HG03039 (cell line): ENCODE measurements at regions not wholly inside any gene's neighbourhood (a gene's known extent, or its start where the extent isn't known, plus 50 kb on each side); places are given as distances from the start of the nearest gene placed in this dataset.
"Not testable (repeated sequence)": the region's sequence is repeated elsewhere in the genome, so short reads cannot be mapped to it uniquely, and the experiment has no call there.

Source experiments
- ATAC-seq: cut with Tn5 transposase; IDR thresholded peaks from one replicate; pipeline ENCODE4 v1.9.1; 2021; ENCODE audit warnings: mild to moderate bottlenecking, moderate library complexity; ENCODE audit not compliant: unreplicated experiment

DNA sequence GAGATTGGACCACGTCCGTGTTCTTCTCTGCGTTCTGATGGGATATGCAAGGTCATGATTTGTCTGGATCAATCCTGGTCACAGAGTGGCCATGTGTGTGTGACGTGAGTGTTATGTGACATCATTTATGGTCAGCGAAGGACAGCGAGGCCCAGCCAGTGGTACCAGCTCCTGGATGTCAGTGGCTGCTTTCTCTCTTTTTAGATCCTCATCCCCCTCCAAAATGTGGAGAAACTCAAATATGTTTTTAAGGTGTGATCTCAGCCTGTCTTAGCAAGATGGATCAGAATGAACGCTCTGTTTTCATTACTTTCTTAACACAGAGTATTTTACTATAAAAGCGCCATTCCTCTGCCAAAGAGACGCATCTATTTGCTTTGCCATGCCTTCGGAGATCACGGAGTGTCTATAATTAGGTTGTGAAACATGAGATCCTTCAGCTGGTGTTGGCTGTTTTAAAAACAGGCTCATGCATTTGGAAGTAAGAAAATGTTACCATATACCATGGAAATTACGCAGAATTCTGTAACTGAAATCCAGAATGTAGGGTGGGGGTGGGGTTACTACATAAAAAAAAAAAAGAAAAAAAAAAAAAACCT is 245.5 kb upstream of the TCERG1L start:
- no peak for ATAC-seq

DNA sequence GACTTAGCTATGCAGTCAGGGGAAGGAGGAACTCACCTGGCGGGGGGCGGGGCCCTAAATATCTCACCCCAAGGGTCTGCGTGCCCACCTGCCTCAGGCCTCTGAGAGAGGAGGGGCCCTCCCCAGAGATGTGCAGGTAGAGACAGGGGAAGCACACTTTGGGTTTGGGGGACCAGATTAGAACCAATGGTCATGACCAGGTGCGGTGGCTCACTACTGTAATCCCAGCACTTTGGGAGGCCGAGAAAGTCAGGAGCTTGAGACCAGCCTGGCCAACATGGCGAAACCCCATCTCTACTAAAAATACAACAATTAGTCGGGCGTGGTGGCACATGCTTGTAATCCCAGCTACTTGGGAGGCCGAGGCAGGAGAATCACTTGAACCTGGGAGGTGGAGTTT is 246.4 kb upstream of the TCERG1L start:
- ATAC-seq = not testable (repeated sequence)

GRCh38 chr10:131559450-131559911 is 248.0 kb upstream of the TCERG1L start:
- no peak for ATAC-seq

DNA sequence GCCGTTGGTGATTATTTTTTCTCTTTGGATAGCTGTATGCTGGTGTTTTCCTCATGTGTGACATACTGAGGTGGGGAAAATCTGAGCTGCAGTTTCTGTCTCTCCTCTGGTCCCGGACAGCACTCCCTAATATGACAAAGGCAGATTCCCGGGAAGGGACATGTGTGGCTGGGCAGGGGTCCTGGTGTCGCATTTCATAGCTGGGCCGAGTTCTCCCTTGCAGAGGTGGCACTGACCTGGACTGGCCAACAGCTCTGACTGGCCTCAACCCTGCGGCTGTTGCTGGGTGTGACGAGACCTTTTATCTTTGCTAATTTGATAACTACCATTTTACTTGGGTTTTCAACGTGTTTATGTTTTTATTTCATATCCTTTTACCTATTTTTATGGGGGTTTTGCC is 248.6 kb upstream of the TCERG1L start:
- no peak for ATAC-seq

DNA sequence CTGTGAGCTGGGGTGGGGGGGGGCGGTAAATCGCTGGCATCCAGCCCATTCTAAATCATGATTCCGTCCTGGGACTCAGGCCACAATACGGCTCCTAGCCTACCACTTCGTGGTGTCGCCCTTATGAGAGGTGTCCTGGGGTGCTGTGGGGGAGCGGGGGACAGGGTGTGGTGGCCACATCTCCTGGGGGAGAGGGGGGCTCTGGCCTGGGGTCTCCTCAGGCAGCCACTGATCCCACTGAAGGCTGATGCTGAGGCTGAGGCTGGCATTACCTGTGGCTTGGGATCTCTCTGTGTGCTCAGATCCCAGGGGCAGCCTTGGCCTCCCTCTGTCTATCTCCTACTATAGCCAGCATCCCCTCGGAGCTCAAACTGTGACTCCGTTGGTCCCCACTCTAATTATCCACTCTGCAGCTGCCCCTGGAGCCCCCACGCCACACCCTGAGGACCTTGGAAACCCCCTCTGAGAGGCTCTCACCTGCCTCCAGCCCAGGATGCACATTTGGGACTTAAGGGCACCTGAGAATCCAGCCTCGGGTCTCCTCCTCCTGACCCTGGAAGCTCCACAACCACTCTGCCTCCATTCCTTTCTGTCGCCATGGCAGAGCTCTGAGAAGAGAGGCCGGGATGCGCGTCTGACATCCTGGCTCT is 249.3 kb upstream of the TCERG1L start:
- no peak for ATAC-seq

- no peak for ATAC-seq
These were observed 250.4 kb upstream of the TCERG1L start for GRCh38 chr10:131561897-131562296.

DNA sequence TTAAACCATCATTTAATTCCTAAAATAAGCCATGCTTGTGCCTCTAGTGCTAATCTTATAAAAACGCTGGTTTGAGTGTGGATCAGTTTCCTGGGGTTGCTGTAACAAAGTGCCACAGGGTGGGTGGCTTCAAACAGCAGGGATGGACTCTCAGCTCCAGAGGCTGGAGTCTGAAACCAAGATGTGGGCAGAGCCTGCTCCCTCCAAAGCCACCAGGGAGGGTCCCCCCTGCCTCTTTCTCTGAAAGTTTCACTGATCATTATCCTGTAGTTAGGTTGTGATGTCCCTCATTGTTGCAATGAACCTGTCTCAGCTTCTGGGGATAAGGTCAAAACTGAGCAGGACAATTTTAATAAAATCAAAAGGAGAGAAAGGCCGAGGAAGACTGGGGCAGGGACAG is 251.9 kb upstream of the TCERG1L start:
- no peak for ATAC-seq

DNA sequence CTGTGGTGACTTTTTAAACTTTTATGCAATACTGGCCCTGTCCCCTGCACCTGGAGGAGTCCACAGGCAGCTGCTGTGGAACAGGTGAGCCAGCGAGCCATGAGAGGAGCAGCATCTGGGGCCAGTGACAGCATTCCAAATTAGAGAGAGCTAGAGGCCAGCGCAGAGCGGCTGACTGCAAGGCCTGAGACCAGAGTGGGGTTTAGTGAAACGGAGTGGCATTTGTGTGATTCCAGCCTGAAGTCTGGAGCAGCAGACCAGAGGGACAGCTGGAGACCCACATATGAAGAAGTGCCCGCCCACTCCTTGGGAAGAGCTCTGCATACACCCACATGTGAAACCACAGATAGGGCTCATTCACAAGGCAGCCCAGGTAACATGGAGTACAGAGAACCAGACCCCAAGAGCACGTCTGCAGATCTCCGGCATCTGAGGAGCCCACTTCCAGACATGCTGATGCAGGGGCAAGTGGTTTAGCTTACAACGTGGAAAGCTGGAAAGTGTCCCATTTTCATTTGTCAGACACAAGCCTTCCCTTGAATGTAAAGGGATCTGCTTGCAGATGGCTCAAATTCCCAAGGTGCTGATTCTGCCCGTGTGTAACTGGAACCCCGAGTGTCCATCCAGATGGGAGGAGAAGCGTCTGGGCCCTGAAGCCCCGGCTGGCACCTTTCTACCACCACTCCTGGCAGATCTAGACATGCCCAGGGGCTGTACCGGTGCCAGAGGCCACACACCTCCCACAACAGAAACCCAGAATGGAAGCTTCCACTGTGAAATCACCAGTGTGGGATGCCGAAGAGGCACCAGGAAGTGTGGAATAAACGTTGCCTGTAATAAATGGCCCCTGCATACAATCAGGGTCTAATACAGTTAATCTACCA is 256.0 kb upstream of the TCERG1L start:
- no peak for ATAC-seq

DNA sequence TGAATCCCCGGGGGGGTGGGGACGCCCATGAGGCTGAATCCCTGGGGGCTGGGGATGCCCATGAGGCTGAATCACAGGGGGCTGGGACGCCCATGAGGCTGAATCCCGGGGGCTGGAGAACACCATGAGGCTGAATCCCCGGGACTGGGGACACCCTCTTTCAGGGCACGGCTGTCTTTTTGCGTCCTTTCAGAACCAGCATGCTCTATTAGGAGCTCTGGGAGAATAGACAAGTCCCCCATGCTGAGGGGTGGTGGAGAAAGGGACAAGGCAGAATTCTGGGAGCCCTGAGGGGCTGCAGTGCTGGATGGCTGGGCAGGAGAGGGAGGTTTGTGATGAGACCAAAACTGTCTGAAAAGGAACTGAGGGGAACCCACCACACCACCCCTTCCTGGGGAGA is 257.3 kb upstream of the TCERG1L start:
- no peak for ATAC-seq

- ATAC-seq = no peak
These were observed 258.6 kb upstream of the TCERG1L start for GRCh38 chr10:131569851-131570715.

DNA sequence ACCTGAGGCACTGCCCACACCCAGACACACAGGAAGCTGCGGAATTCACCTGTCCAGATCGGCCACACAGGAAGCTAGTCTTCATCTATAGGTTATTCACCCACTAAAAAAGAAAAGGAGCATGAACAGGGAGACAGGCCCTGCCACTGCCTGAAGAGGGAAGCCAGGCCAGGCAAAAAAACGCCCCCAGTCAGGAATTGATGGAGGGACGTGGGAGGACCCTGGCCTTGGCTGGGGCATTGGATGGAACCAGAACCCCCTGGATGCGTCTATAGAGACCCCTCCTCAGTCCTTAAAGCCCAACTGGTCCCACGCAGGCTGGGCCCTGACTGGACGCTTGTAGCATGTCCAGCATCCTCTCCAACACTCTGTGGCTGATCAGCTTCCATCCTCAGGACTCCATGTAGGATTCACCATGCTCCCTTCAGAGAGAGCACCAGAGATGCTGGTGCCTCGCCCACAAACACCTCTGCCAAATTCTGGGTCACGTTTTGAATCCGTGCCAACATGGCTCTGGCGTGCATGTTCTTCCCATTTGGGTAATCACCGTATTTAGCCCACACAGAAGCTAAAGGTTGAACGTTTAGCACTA is 259.3 kb upstream of the TCERG1L start:
- no peak for ATAC-seq

- ATAC-seq = no peak
These were observed 259.8 kb upstream of the TCERG1L start for GRCh38 chr10:131571346-131571745.

- ATAC-seq = no peak
These were observed 260.3 kb upstream of the TCERG1L start for GRCh38 chr10:131571865-131572264.

DNA sequence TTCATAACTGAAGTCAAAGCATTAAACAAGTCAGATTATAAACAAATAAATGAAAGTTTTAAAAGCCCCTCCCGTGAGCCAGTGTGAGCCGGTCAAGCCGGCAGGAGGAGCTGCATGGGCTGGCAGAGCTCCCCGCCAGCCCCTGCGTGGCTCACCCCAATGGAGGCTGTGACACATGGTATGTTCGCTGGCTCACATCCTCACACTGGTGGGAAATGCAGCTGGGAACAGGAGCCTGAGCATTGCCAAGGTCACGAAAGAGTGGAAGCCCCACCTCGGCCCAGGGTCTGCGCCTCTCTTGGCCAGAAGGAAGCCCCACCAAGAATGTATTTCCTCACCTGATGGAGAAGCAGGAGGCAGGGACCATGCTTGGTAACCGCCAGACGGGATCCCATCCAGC is 261.7 kb upstream of the TCERG1L start:
- no peak for ATAC-seq

DNA sequence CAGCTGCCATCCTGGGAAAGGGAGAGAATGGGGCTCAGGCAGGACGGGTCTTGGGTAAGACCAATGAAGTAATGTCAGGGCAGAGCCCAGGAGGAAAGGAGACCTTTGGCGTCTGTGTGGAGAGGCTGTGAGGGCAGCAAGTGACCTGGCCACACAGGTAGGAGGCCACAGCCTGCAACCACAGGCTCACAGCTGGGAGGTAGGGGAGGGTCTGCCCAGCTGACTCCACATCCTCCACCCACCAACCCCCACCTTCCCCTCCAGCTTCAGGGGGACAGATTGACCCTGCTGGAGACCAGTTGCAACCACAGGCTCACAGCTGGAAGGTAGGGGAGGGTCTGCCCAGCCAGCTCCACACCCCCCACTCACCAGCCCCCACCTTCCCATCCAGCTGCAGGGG is 262.2 kb upstream of the TCERG1L start:
- no peak for ATAC-seq

DNA sequence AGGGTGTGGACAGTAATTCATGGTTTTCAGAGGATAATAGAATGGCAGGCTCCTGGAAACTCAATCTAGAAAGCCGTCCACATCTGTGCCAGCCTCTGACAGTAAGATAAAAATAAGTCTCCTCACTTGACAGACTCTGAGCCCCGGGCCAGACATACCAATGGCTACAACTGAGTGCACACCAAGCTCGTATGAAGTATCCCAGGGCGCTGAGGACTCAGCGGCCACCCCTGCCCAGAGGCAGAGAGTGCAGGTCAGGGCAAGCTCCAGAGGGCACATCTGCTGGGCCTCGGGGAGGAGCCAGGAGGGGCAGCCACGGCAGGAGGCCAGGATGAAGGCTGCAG is 262.8 kb upstream of the TCERG1L start:
- ATAC-seq = no peak

DNA sequence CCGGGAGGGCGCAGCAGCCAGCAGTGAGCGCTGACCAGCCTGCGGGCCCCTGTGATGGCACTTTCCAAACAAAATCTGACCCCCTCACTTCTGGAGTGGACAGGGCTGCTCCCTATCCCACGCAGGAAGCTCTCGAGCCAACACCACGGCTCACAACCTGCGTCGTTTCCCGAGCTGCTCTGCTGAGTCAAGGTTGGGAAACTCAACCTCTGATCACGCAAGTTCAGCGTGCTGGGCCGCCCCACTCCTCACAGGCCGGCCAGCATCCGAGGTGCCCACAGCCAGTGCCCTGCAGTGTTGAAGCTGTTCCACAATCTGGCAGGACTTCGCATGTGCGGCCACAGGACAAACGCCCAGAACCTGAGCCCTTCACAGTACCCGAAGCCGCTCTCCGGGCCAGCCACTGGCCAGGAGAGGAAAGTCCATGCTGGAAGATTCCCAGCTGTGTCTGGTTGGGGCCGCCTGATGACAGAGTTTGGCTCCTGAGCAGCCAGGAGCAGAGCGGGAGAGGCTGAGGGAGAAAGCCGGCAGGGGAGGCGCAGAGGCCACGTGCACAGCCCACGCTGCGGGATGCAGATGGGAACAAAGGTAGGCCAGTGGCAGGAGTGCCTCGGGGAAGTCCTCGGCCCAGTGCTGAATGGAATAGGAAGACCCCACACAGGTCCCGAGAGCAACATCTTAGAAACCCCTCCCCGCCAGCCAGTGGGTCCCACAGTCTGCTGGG is 263.3 kb upstream of the TCERG1L start:
- ATAC-seq = no peak

- no peak for ATAC-seq
These were observed 264.4 kb upstream of the TCERG1L start for GRCh38 chr10:131575877-131576276.

DNA sequence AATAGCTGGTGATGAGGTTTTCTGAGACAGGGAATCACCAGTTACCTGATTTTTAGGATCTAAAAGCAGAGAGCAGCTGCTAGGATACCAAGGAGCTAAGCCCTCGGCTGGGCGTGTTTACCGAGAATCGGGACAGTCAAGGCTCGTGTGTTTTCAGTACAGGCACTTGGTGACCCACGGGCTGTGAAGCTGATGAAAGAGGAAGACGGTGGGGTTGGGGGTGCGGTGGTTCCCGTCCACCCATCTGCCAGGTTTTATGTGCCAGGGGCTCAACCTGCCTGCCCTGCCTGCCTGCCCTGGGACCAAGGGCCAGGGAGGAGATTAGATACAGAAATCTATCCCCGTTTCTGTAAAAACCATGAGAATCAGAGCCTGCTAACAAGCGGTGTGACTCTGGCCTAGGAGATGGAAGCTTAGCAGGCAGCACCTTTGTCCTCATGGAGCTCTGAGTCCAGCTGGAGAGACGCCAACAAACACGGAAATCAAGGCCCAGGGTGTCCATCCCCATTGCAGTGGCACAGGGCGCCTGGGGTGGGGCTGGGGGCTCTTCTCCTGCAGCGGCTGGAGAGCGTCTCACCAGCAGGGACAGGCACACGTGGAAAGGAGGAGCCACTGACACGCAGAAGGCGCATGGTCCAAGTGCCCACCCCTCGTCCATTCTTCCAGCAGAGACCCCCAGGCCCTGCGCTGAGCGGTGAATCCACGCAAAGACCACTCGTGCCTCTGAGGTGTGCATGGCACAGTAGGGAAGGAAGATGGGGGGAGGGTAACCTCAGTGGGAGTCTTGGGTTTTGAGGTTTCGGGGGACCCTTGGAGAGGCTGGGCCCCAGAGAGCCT is 265.0 kb upstream of the TCERG1L start:
- no peak for ATAC-seq
